K562 (cell line): ENCODE measurements at regions not wholly inside any gene's neighbourhood (a gene's known extent, or its start where the extent isn't known, plus 50 kb on each side); places are given as distances from the start of the nearest gene placed in this dataset.

Experiments used
- ATAC-seq: fragments of 200-7000 bp; cut with Tn5 transposase; 3 replicates; pipeline ENCODE4 v1.9.1; 2020; ENCODE audit warnings: moderate library complexity
- BruUV-seq: library from RNA; stranded (reverse); fragments of 400-500 nt; replicated peaks from 2 replicates; lab custom pipeline; 2021; lab: Mats Ljungman, UMichigan
- CTCF ChIA-PET: fragments of 300-600 bp; formaldehyde crosslinking; extraction: SDS; loops from one replicate; lab custom pipeline; 2021; ENCODE audit warnings: low intra/inter-chr PET ratio; lab: Yijun Ruan, JAX
- POLR2A ChIA-PET: fragments of 300-600, 350-650 bp; sonication (Branson Sonifier 250); formaldehyde crosslinking; extraction: SDS; loops from one replicate; lab custom pipeline; 2021; ENCODE audit warnings: antibody characterized with exemption, inconsistent platforms; lab: Yijun Ruan, JAX
- DNase-seq, 4 experiments: peaks; one replicate each; pipeline versions ENCODE4 v3.0.0 to v3.0.0-alpha.2; 2011 to 2018; ENCODE audit warnings: low spot score in 3 of 4, mixed read lengths in 3 of 4; ENCODE audit errors: extremely low read depth in 1 of 4
- FAIRE-seq: peaks from 2 replicates; lab custom pipeline; 2011; peaks lifted over from hg19 to GRCh38; lab: Jason Lieb, UNC
- H2AFZ ChIP-seq: 2 replicates; pipeline ENCODE4 v1.6.0; 2011; ENCODE audit warnings: low read depth, low read length, control low read depth, inconsistent platforms
- H3K27ac ChIP-seq: fragments of 200-600 bp; 3 replicates; pipeline ENCODE4 v1.8.0; 2011; ENCODE audit warnings: low read depth, mild to moderate bottlenecking, control low read depth, inconsistent platforms, low read length, moderate library complexity, mixed read lengths; ENCODE audit errors: extremely low read depth
- H3K27me3 ChIP-seq, 2 experiments: fragments of 300-600 bp in 1 of 2; 2 replicates in 1 of 2; 3 replicates in 1 of 2; pipeline versions ENCODE4 v1.6.0 to v1.8.0; 2011; ENCODE audit warnings: inconsistent platforms in 2 of 2, low read length in 2 of 2, mild to moderate bottlenecking in 1 of 2, mixed read lengths in 1 of 2, moderate library complexity in 1 of 2; ENCODE audit not compliant: control insufficient read depth in 2 of 2, insufficient read depth in 2 of 2
- H3K36me3 ChIP-seq: fragments of 300-600 bp; 3 replicates; pipeline ENCODE4 v1.8.0; 2011; ENCODE audit warnings: mild to moderate bottlenecking, low read length, inconsistent platforms; ENCODE audit not compliant: control insufficient read depth, insufficient read depth
- H3K4me1 ChIP-seq, 2 experiments: fragments of 200-600 bp in 1 of 2; replicated peaks in 1 of 2; 2 replicates in 1 of 2; 3 replicates in 1 of 2; pipeline versions ENCODE4 v1.5.1 to v1.8.0; 2011; ENCODE audit warnings: inconsistent platforms in 2 of 2, low read length in 2 of 2, mild to moderate bottlenecking in 1 of 2, mixed read lengths in 1 of 2, moderate library complexity in 1 of 2; ENCODE audit not compliant: control insufficient read depth in 2 of 2, insufficient read depth in 2 of 2
- H3K4me2 ChIP-seq: 2 replicates; pipeline ENCODE4 v1.6.1; 2011; ENCODE audit warnings: low read length, control low read depth, inconsistent platforms, mixed read lengths; ENCODE audit not compliant: insufficient read depth
- H3K4me3 ChIP-seq: fragments of 200-600 bp; sonication (generic), shearing (Covaris generic); 2 replicates; pipeline ENCODE4 v1.5.1; 2016; ENCODE audit warnings: control low read depth, inconsistent platforms
- H3K79me2 ChIP-seq: fragments of 200-600 bp; 3 replicates; pipeline ENCODE4 v1.8.0; 2011; ENCODE audit warnings: low read length, inconsistent platforms; ENCODE audit not compliant: control insufficient read depth, insufficient read depth
- H3K9ac ChIP-seq, 2 experiments: 2 replicates each; pipeline versions ENCODE4 v1.6.0 to v1.6.1; 2011; ENCODE audit warnings: low read depth in 2 of 2, low read length in 2 of 2, control low read depth in 1 of 2, inconsistent platforms in 1 of 2, mild to moderate bottlenecking in 1 of 2, mixed read lengths in 1 of 2; ENCODE audit not compliant: insufficient read depth in 1 of 2
- H3K9me1 ChIP-seq: one replicate; pipeline ENCODE4 v1.6.0; 2011; ENCODE audit warnings: inconsistent platforms, mild to moderate bottlenecking, low read length, moderate library complexity; ENCODE audit not compliant: control insufficient read depth, insufficient read depth
- H3K9me3 ChIP-seq: replicated peaks from 2 replicates; pipeline ENCODE4 v1.5.1; 2011; ENCODE audit warnings: low read depth, low read length, inconsistent platforms; ENCODE audit not compliant: control insufficient read depth, insufficient read depth
- H4K20me1 ChIP-seq: replicated peaks from 2 replicates; pipeline ENCODE4 v1.6.1; 2011; ENCODE audit warnings: low read length, inconsistent platforms, mixed read lengths; ENCODE audit not compliant: control insufficient read depth, insufficient read depth
- ASH1L ChIP-seq: fragments of 450-650 bp; IDR thresholded peaks from 2 replicates; pipeline ENCODE4 v1.6.1; 2018; ENCODE audit warnings: borderline replicate concordance, mild to moderate bottlenecking, low read depth; ENCODE audit not compliant: partially characterized antibody
- GTF3C2 ChIP-seq: IDR thresholded peaks from 3 replicates; pipeline ENCODE4 v1.6.1; 2011; ENCODE audit warnings: borderline replicate concordance, mild to moderate bottlenecking, moderate library complexity; ENCODE audit not compliant: insufficient read length; ENCODE audit errors: extremely low read depth
- HES1 ChIP-seq: fragments of 450-650 bp; IDR thresholded peaks from 2 replicates; pipeline ENCODE4 v1.6.1; 2016; ENCODE audit warnings: low read depth, mild to moderate bottlenecking, moderate library complexity
- ZNF12 ChIP-seq: sonication (generic); formaldehyde crosslinking; IDR thresholded peaks from 2 replicates; pipeline ENCODE4 v1.4.0; 2020; ENCODE audit warnings: mild to moderate bottlenecking, missing genetic modification reagents
- WGBS: fragments of 100-300 bp; shearing (Covaris generic); methylation state at CpG from one replicate; pipeline ENCODE4 v1.1.6; 2016; ENCODE audit warnings: low coverage, mixed read lengths; ENCODE audit not compliant: insufficient coverage; ENCODE audit errors: missing lambda C conversion rate; 5-methylcytosine and 5-hydroxymethylcytosine counted together
- in situ Hi-C: fragments of 300-500 bp; cut with MboI; formaldehyde crosslinking; loops from 4 replicates; pipeline ENCODE4 v1.15.0; 2018; ENCODE audit warnings: inconsistent platforms, mixed read lengths
- intact Hi-C: fragments of 100-400 bp; cut with micrococcal nuclease; formaldehyde crosslinking; loops from 2 replicates; pipeline ENCODE4 v1.14.2; 2022

GRCh38 chr2:58671675-58672074, 430.6 kb upstream of the FANCL start:
- DNase-seq (no peak), FAIRE-seq (no peak), ATAC-seq (no peak)
- H3K4me2 ChIP-seq, result no peak overlapping the region
- no peaks in the 10 kb centered on the region for H3K36me3 ChIP-seq
- intact Hi-C loops, result no loop called here
- 81% methylated on average over 2 of the region's 2 CpGs for WGBS
- H3K79me2 ChIP-seq, result no peaks in the 10 kb centered on the region
- no TSS peak for BruUV-seq
- no peak overlapping the region for H2AFZ ChIP-seq
- in situ Hi-C loops, result no loop called here
- TF ChIP-seq GTF3C2 (no peak), HES1 (no peak), ASH1L (no peak), ZNF12 (CRISPR knock-in tag) (peak; percentile 91; the same call in 1 of the 2 replicates)
- H3K4me3 ChIP-seq, result no peak overlapping the region
- no peak overlapping the region for H3K9ac ChIP-seq
- H3K9me3 ChIP-seq, result peaks cover 3% of the 10 kb centered on the region; the same call in 1 of the 2 replicates
- no peaks in the 10 kb centered on the region for H4K20me1 ChIP-seq
- H3K9me1 ChIP-seq, result no peaks in the 10 kb centered on the region
- ChIA-PET CTCF (no interaction called here), POLR2A (interaction anchor here (0.6 kb wide), 1 partner anchor 316 kb away, joined by 3 read pairs; no protein-coding TSS in a partner anchor)
- no peaks in the 10 kb centered on the region for H3K27me3 ChIP-seq
- H3K4me1 ChIP-seq, result peaks cover 4 to 8% of the 10 kb centered on the region in 2 experiments; a peak in 3 of 5 replicates
- no peak overlapping the region for H3K27ac ChIP-seq
